HCT116 (cell line): ENCODE measurements at regions not wholly inside any gene's neighbourhood (a gene's known extent, or its start where the extent isn't known, plus 50 kb on each side); places are given as distances from the start of the nearest gene placed in this dataset.

Source experiments
- ATAC-seq: fragments of 200-7000 bp; cut with Tn5 transposase; 2 replicates; pipeline ENCODE4 v1.9.1; 2020; ENCODE audit warnings: mild to moderate bottlenecking, moderate library complexity
- BruUV-seq: library from RNA; stranded (reverse); fragments of 400-500 nt; replicated peaks from 2 replicates; lab custom pipeline; 2021; lab: Mats Ljungman, UMichigan
- CTCF ChIA-PET: fragments of 300-600 bp; sonication (Branson Sonifier 250); formaldehyde crosslinking; loops from one replicate; lab custom pipeline; 2021; ENCODE audit warnings: antibody characterized with exemption; lab: Charles Lee
- POLR2A ChIA-PET: fragments of 300-600, 350-600 bp; sonication (Branson Sonifier 250); formaldehyde crosslinking; loops from one replicate; lab custom pipeline; 2021; ENCODE audit warnings: antibody characterized with exemption; lab: Charles Lee
- RAD21 ChIA-PET, 2 experiments: fragments of 300-600 bp; sonication (Branson Sonifier 250); formaldehyde crosslinking; loops; one replicate each; lab custom pipeline; 2023; ENCODE audit warnings: low total read pairs in 2 of 2; ENCODE audit not compliant: uncharacterized antibody in 2 of 2, unreplicated experiment in 2 of 2, low non-redundant PET in 1 of 2; lab: Charles Lee
- DNase-seq: peaks from one replicate; pipeline ENCODE4 v3.0.0-alpha.2; 2010; ENCODE audit warnings: low read depth, low spot score
- H2AFZ ChIP-seq: fragments of 200-600 bp; shearing (Covaris generic), sonication (generic); 2 replicates; pipeline ENCODE4 v1.6.1; 2017; ENCODE audit warnings: low read depth, mixed run types, mixed read lengths, antibody characterized with exemption, low read length; ENCODE audit not compliant: poor library complexity, severe bottlenecking
- H3K27ac ChIP-seq: 2 replicates; pipeline ENCODE4 v1.5.1; 2012; ENCODE audit warnings: low read depth, low read length
- H3K27me3 ChIP-seq: fragments of 200-600 bp; sonication (generic); 2 replicates; pipeline ENCODE4 v1.6.1; 2016; ENCODE audit warnings: mixed run types, low read length, mixed read lengths; ENCODE audit not compliant: insufficient read depth
- H3K36me3 ChIP-seq, 2 experiments: fragments of 200-500 bp in 1 of 2; fragments of 200-600 bp in 1 of 2; sonication (Bioruptor generic) in 1 of 2; sonication (generic) in 1 of 2; 2 replicates each; pipeline versions ENCODE4 v1.5.1 to v1.6.1; 2014 to 2016; ENCODE audit warnings: low read length in 2 of 2, inconsistent platforms in 1 of 2, mixed read lengths in 1 of 2, mixed run types in 1 of 2; ENCODE audit not compliant: insufficient read depth in 2 of 2, control insufficient read depth in 1 of 2
- H3K4me1 ChIP-seq, 2 experiments: fragments of 200-600 bp in 1 of 2; sonication (generic) in 1 of 2; 2 replicates each; pipeline versions ENCODE4 v1.5.1 to v1.6.1; 2012 to 2017; ENCODE audit warnings: low read length in 2 of 2, inconsistent platforms in 1 of 2, mild to moderate bottlenecking in 1 of 2, mixed read lengths in 1 of 2, mixed run types in 1 of 2, moderate library complexity in 1 of 2; ENCODE audit not compliant: insufficient read depth in 2 of 2, control insufficient read depth in 1 of 2
- H3K4me2 ChIP-seq: fragments of 200-600 bp; sonication (generic); 2 replicates; pipeline ENCODE4 v1.6.1; 2017; ENCODE audit warnings: mixed run types, low read length, mixed read lengths
- H3K4me3 ChIP-seq, 2 experiments: fragments of 200-600 bp in 1 of 2; sonication (generic) in 1 of 2; replicated peaks in 1 of 2; 2 replicates each; pipeline ENCODE4 v1.5.1; 2011 to 2016; ENCODE audit warnings: low read length in 2 of 2, control low read depth in 1 of 2, low read depth in 1 of 2, mild to moderate bottlenecking in 1 of 2, mixed read lengths in 1 of 2, mixed run types in 1 of 2
- H3K79me2 ChIP-seq: fragments of 200-600 bp; sonication (generic); 2 replicates; pipeline ENCODE4 v1.6.1; 2017; ENCODE audit warnings: mild to moderate bottlenecking, mixed run types, low read length, moderate library complexity, mixed read lengths; ENCODE audit not compliant: insufficient read depth
- H3K9ac ChIP-seq: fragments of 200-600 bp; sonication (generic); 2 replicates; pipeline ENCODE4 v1.6.1; 2016; ENCODE audit warnings: low read length, mixed read lengths
- H3K9me2 ChIP-seq: fragments of 200-600 bp; sonication (generic), shearing (Covaris generic); 2 replicates; pipeline ENCODE4 v1.6.1; 2017; ENCODE audit warnings: mixed run types, mild to moderate bottlenecking, moderate library complexity; ENCODE audit not compliant: insufficient read depth
- H3K9me3 ChIP-seq, 2 experiments: fragments of 200-500 bp in 1 of 2; fragments of 200-600 bp in 1 of 2; sonication (Bioruptor generic) in 1 of 2; sonication (generic) in 1 of 2; 2 replicates each; pipeline ENCODE4 v1.6.1; 2014 to 2017; ENCODE audit warnings: low read length in 2 of 2, mixed read lengths in 2 of 2, inconsistent platforms in 1 of 2, low read depth in 1 of 2, mild to moderate bottlenecking in 1 of 2, mixed run types in 1 of 2, moderate library complexity in 1 of 2; ENCODE audit not compliant: control insufficient read depth in 1 of 2, insufficient read depth in 1 of 2
- H4K20me1 ChIP-seq: fragments of 200-600 bp; sonication (generic), shearing (Covaris generic); 2 replicates; pipeline ENCODE4 v1.6.1; 2017; ENCODE audit warnings: mixed run types, mild to moderate bottlenecking, moderate library complexity; ENCODE audit not compliant: insufficient read depth
- CEBPB ChIP-seq: IDR thresholded peaks from 2 replicates; pipeline ENCODE4 v1.6.1; 2012; ENCODE audit warnings: low read depth
- EGR1 ChIP-seq: IDR thresholded peaks from 2 replicates; pipeline ENCODE4 v1.6.1; 2012; ENCODE audit warnings: low read depth
- ELF1 ChIP-seq: IDR thresholded peaks from 2 replicates; pipeline ENCODE4 v1.6.1; 2012; ENCODE audit warnings: low read depth, borderline replicate concordance
- EZH2 ChIP-seq: fragments of 200-600 bp; sonication (generic); IDR thresholded peaks from 2 replicates; pipeline ENCODE4 v1.6.1; 2017; ENCODE audit warnings: antibody characterized with exemption, mixed run types
- EZH2phosphoT487 ChIP-seq: fragments of 200-600 bp; IDR thresholded peaks from 2 replicates; pipeline ENCODE4 v1.6.1; 2018; ENCODE audit warnings: antibody characterized with exemption, borderline replicate concordance
- FOSL1 ChIP-seq: IDR thresholded peaks from 2 replicates; pipeline ENCODE4 v1.6.1; 2012; ENCODE audit warnings: low read depth
- POLR2A ChIP-seq: IDR thresholded peaks from 2 replicates; pipeline ENCODE4 v1.7.0; 2011; ENCODE audit warnings: borderline replicate concordance; ENCODE audit not compliant: insufficient read depth, insufficient read length; ENCODE audit errors: extremely low read depth
- REST ChIP-seq: IDR thresholded peaks from 2 replicates; pipeline ENCODE4 v1.6.1; 2012; ENCODE audit warnings: low read depth
- SIN3A ChIP-seq: IDR thresholded peaks from 2 replicates; pipeline ENCODE4 v1.6.1; 2012; ENCODE audit warnings: low read depth
- SP1 ChIP-seq: IDR thresholded peaks from 2 replicates; pipeline ENCODE4 v1.6.1; 2012; ENCODE audit warnings: low read depth
- SRF ChIP-seq: IDR thresholded peaks from 2 replicates; pipeline ENCODE4 v1.6.1; 2012; ENCODE audit warnings: low read depth
- TCF7L2 ChIP-seq: IDR thresholded peaks from 2 replicates; pipeline ENCODE4 v1.7.0; 2011; ENCODE audit warnings: borderline replicate concordance, inconsistent platforms; ENCODE audit not compliant: insufficient read depth, insufficient read length; ENCODE audit errors: extremely low read depth
- ZBTB33 ChIP-seq: IDR thresholded peaks from 2 replicates; pipeline ENCODE4 v1.6.1; 2011; ENCODE audit warnings: mild to moderate bottlenecking, low read length, moderate library complexity; ENCODE audit not compliant: insufficient replicate concordance; ENCODE audit errors: extremely low read depth
- ZFX ChIP-seq: fragments of 450-650 bp; IDR thresholded peaks from 2 replicates; pipeline ENCODE4 v1.6.1; 2017
- ZNF274 ChIP-seq: fragments of 200-500 bp; sonication (Bioruptor generic); IDR thresholded peaks from 2 replicates; pipeline ENCODE4 v1.6.1; 2014; ENCODE audit warnings: mild to moderate bottlenecking, low read depth, low read length, inconsistent platforms
- intact Hi-C: fragments of 100-400 bp; cut with micrococcal nuclease; formaldehyde crosslinking; loops from 2 replicates; pipeline ENCODE4 v1.10.0; 2022
- TF ChIP-seq, protein P1 (sequence below), 3 experiments: fragments of 200-600 bp in 1 of 3; sonication (generic) in 1 of 3; IDR thresholded peaks in 2 of 3; conservative IDR thresholded peaks in 1 of 3; 2 replicates each; pipeline ENCODE4 v1.5.1; 2012 to 2017; ENCODE audit warnings: low read depth in 2 of 3, low read length in 2 of 3, antibody characterized with exemption in 1 of 3, borderline replicate concordance in 1 of 3, control low read depth in 1 of 3, mild to moderate bottlenecking in 1 of 3, mixed read lengths in 1 of 3, mixed run types in 1 of 3, moderate library complexity in 1 of 3; ENCODE audit not compliant: insufficient read depth in 1 of 3
- TF ChIP-seq, protein P2 (sequence below): IDR thresholded peaks from 2 replicates; pipeline ENCODE4 v1.6.1; 2012
- TF ChIP-seq, protein P3 (sequence below): IDR thresholded peaks from 2 replicates; pipeline ENCODE4 v1.6.1; 2012

DNA sequence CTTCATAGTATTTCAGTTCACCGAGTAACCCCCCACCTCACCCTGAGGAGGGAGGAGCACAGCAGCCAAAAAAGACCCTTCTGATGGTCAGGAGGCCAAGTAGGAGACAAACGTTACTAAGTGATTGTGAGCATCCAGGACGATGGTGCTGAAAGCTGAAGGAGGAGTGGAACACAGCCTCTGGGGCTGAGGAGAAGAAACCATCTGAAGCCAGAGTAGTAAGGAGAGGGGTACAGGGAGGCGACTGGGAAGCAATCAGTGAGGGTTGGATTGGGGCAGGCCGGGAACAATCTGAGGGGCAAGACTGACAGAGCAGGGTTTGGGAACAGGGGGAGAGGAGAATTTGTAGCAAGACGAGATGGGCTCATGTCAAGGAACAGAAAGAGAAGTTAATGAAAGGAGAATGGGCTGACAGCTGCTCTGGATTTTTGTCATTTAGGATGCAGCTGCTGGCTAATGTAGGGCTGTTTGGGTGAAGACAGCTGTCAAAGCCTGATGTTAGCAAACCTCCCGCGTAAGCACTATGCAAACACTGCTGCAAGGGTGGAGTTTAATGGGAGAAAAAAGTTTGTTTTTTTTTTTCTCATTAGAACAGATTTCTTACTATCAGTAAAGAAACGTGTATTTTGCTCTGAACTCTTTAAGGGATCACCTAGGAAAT lies 622.2 kb downstream of the EDEM1 start:
- Histone ChIP-seq H3K4me1 (no peaks in the 10 kb centered on the region), H3K9me2 (no peaks in the 10 kb centered on the region), H3K36me3 (no peaks in the 10 kb centered on the region)
- no TSS peak for BruUV-seq
- no peak for TF ChIP-seq EGR1
- no peak for TF ChIP-seq EZH2phosphoT487
- no peak for TF ChIP-seq CEBPB
- TF ChIP-seq, protein P1, sequence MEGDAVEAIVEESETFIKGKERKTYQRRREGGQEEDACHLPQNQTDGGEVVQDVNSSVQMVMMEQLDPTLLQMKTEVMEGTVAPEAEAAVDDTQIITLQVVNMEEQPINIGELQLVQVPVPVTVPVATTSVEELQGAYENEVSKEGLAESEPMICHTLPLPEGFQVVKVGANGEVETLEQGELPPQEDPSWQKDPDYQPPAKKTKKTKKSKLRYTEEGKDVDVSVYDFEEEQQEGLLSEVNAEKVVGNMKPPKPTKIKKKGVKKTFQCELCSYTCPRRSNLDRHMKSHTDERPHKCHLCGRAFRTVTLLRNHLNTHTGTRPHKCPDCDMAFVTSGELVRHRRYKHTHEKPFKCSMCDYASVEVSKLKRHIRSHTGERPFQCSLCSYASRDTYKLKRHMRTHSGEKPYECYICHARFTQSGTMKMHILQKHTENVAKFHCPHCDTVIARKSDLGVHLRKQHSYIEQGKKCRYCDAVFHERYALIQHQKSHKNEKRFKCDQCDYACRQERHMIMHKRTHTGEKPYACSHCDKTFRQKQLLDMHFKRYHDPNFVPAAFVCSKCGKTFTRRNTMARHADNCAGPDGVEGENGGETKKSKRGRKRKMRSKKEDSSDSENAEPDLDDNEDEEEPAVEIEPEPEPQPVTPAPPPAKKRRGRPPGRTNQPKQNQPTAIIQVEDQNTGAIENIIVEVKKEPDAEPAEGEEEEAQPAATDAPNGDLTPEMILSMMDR (IDR thresholded peaks at IDR 0.05 in 2 of 3, conservative IDR thresholded peaks at IDR 0.05 in 1 of 3; ENCODE audit: borderline replicate concordance in 1 of 3, insufficient read depth in 1 of 3, low read depth in 2 of 3, low read length in 2 of 3), result no peak
- no peak for TF ChIP-seq ZFX
- TF ChIP-seq TCF7L2, result no peak
- no peak for TF ChIP-seq FOSL1
- TF ChIP-seq REST, result no peak
- TF ChIP-seq, protein P2, sequence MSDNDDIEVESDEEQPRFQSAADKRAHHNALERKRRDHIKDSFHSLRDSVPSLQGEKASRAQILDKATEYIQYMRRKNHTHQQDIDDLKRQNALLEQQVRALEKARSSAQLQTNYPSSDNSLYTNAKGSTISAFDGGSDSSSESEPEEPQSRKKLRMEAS, result no peak
- TF ChIP-seq ELF1, result no peak
- TF ChIP-seq SRF, result no peak
- no peak for TF ChIP-seq EZH2
- no peak for TF ChIP-seq ZNF274
- TF ChIP-seq SP1, result no peak
- TF ChIP-seq ZBTB33, result no peak
- no peak for TF ChIP-seq SIN3A
- TF ChIP-seq POLR2A, result no peak
- TF ChIP-seq, protein P3, sequence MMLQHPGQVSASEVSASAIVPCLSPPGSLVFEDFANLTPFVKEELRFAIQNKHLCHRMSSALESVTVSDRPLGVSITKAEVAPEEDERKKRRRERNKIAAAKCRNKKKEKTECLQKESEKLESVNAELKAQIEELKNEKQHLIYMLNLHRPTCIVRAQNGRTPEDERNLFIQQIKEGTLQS, result no peak
- TF ChIP-seq, all 23 proteins: peak for 0
- ChIA-PET RAD21 (no interaction called here), POLR2A (no interaction called here), CTCF (no interaction called here)
- no peak overlapping the region for H3K4me2 ChIP-seq
- no peak for DNase-seq
- no peak overlapping the region for H3K4me3 ChIP-seq
- no peak overlapping the region for H3K27ac ChIP-seq
- H3K9me3 ChIP-seq, result no peaks in the 10 kb centered on the region
- H3K27me3 ChIP-seq, result no peaks in the 10 kb centered on the region
- H2AFZ ChIP-seq, result no peak overlapping the region
- ATAC-seq, result no peak
- no peaks in the 10 kb centered on the region for H3K79me2 ChIP-seq
- no peak overlapping the region for H3K9ac ChIP-seq
- H4K20me1 ChIP-seq, result no peaks in the 10 kb centered on the region
- intact Hi-C loops, result loop anchor here (5.0 kb wide), 1 partner anchor 988 kb away; no protein-coding TSS in a partner anchor
